BLaER1 treated with 17β-estradiol and CSF1 and Interleukin-3, amounts not matched to agents 10 nM and 100 nM (cell line): ENCODE measurements at regions not wholly inside any gene's neighbourhood (a gene's known extent, or its start where the extent isn't known, plus 50 kb on each side); places are given as distances from the start of the nearest gene placed in this dataset.

Experiments used
- H3K27ac ChIP-seq, 11 experiments: shearing (Covaris generic); formaldehyde crosslinking; 2 replicates each; pipeline ENCODE4 v1.8.1; 2022
- H3K27me3 ChIP-seq, 11 experiments: shearing (Covaris generic); formaldehyde crosslinking; 2 replicates each; pipeline ENCODE4 v1.8.1; 2022
- H3K36me3 ChIP-seq, 11 experiments: shearing (Covaris generic); formaldehyde crosslinking; 2 replicates each; pipeline ENCODE4 v1.8.1; 2022
- H3K4me1 ChIP-seq, 10 experiments: shearing (Covaris generic); formaldehyde crosslinking; 2 replicates each; pipeline ENCODE4 v1.8.1; 2022
- H3K4me2 ChIP-seq, 11 experiments: shearing (Covaris generic); formaldehyde crosslinking; 2 replicates each; pipeline ENCODE4 v1.8.1; 2022
- H3K4me3 ChIP-seq, 10 experiments: shearing (Covaris generic); formaldehyde crosslinking; 2 replicates each; pipeline ENCODE4 v1.8.1; 2022
- H3K9ac ChIP-seq, 11 experiments: shearing (Covaris generic); formaldehyde crosslinking; 2 replicates each; pipeline ENCODE4 v1.8.1; 2022
- H3K9me3 ChIP-seq, 11 experiments: shearing (Covaris generic); formaldehyde crosslinking; replicated peaks in 1 of 11; 2 replicates each; pipeline ENCODE4 v1.8.1; 2022
- H4K20me1 ChIP-seq, 11 experiments: shearing (Covaris generic); formaldehyde crosslinking; 2 replicates each; pipeline ENCODE4 v1.8.1; 2022
- Cebpa-rat ChIP-seq, 11 experiments: shearing (Covaris generic); IDR thresholded peaks; 2 replicates each; pipeline ENCODE4 v1.8.1; 2022

GRCh38 chr2:13986119-13986720 lies 646.3 kb upstream of the LRATD1 start:
- no peaks in the 10 kb centered on the region for H4K20me1 ChIP-seq
- no peak for TF ChIP-seq Cebpa-rat (IDR thresholded peaks at IDR 0.05)
- no peaks in the 10 kb centered on the region for H3K4me1 ChIP-seq

GRCh38 chr2:13996527-13996926 lies 636.0 kb upstream of the LRATD1 start:
- no peak for TF ChIP-seq Cebpa-rat (IDR thresholded peaks at IDR 0.05)
- Histone ChIP-seq H3K4me1 (peaks cover 0 to 15% (median 0%) of the 10 kb centered on the region in 10 experiments; a peak in 3 of 20 replicates), H3K9ac (no peak overlapping the region), H3K4me3 (no peak overlapping the region), H4K20me1 (no peaks in the 10 kb centered on the region), H3K36me3 (no peaks in the 10 kb centered on the region), H3K4me2 (no peak overlapping the region), H3K27me3 (no peaks in the 10 kb centered on the region), H3K9me3 (peaks cover 0 to 8% (median 0%) of the 10 kb centered on the region in 11 experiments; a peak in 1 of 22 replicates), H3K27ac (no peak overlapping the region)

More at GRCh38 chr2:13986119-13986720, 646.3 kb upstream of the LRATD1 start:
- Histone ChIP-seq H3K27me3 (no peaks in the 10 kb centered on the region), H3K9ac (no peak overlapping the region), H3K4me2 (no peak overlapping the region), H3K4me3 (no peak overlapping the region), H3K9me3 (peaks cover 0 to 12% (median 0%) of the 10 kb centered on the region in 11 experiments; a peak in 6 of 22 replicates), H3K27ac (no peak overlapping the region), H3K36me3 (no peaks in the 10 kb centered on the region)

- Histone ChIP-seq H3K4me2 (no peak overlapping the region), H3K4me1 (no peaks in the 10 kb centered on the region), H3K4me3 (no peak overlapping the region), H3K9me3 (peaks cover 0 to 13% (median 8%) of the 10 kb centered on the region in 11 experiments; a peak in 15 of 22 replicates), H3K9ac (no peak overlapping the region), H3K27ac (no peak overlapping the region), H3K36me3 (no peaks in the 10 kb centered on the region), H4K20me1 (no peaks in the 10 kb centered on the region), H3K27me3 (no peaks in the 10 kb centered on the region)
- no peak for TF ChIP-seq Cebpa-rat (IDR thresholded peaks at IDR 0.05)
Observed at GRCh38 chr2:14011190-14011589, 621.3 kb upstream of the LRATD1 start.

DNA sequence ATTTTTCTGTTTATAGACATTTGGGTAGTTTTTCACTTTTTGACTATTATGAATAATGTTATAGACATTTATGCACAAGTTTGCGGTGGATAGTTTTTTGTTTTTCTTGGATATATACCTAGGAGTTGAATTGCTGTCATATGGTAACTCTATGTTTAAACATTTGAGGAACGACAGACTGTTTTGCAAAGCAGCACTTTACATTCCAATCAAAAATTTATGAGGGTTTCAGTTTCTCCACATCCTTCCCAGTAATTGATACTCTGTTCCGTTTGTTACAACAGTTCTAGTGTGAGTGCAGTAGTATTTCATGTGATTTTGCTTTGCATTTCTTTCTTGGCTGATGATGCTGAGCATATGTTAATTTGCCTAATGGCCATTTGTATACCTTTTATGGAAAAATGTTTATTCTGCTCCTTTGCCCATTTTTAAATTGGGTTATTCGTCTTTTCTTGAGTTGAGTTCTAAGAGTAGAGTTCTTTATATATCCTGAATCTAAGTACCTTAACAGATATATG lies 617.3 kb upstream of the LRATD1 start:
- Histone ChIP-seq H3K27me3 (no peaks in the 10 kb centered on the region), H3K27ac (no peak overlapping the region), H3K9ac (no peak overlapping the region), H3K36me3 (no peaks in the 10 kb centered on the region), H3K9me3 (peaks cover 0 to 6% (median under 1%) of the 10 kb centered on the region in 11 experiments; a peak in 9 of 22 replicates), H4K20me1 (no peaks in the 10 kb centered on the region), H3K4me1 (no peaks in the 10 kb centered on the region), H3K4me3 (no peak overlapping the region), H3K4me2 (no peak overlapping the region)
- TF ChIP-seq Cebpa-rat (IDR thresholded peaks at IDR 0.05) = no peak

GRCh38 chr2:14016289-14016955 lies 616.1 kb upstream of the LRATD1 start:
- no peaks in the 10 kb centered on the region for H4K20me1 ChIP-seq
- H3K4me2 ChIP-seq = no peak overlapping the region
- H3K27ac ChIP-seq = no peak overlapping the region
- H3K4me1 ChIP-seq = no peaks in the 10 kb centered on the region
- H3K27me3 ChIP-seq = no peaks in the 10 kb centered on the region
- no peaks in the 10 kb centered on the region for H3K36me3 ChIP-seq
- TF ChIP-seq Cebpa-rat (IDR thresholded peaks at IDR 0.05) = no peak
- H3K9ac ChIP-seq = no peak overlapping the region
- H3K9me3 ChIP-seq = no peaks in the 10 kb centered on the region
- H3K4me3 ChIP-seq = no peak overlapping the region

GRCh38 chr2:14018620-14019019 lies 613.9 kb upstream of the LRATD1 start:
- Histone ChIP-seq H4K20me1 (no peaks in the 10 kb centered on the region), H3K9ac (no peak overlapping the region), H3K4me1 (no peaks in the 10 kb centered on the region), H3K4me2 (no peak overlapping the region), H3K4me3 (no peak overlapping the region), H3K9me3 (no peaks in the 10 kb centered on the region), H3K27ac (no peak overlapping the region), H3K36me3 (no peaks in the 10 kb centered on the region), H3K27me3 (no peaks in the 10 kb centered on the region)
- no peak for TF ChIP-seq Cebpa-rat (IDR thresholded peaks at IDR 0.05)

GRCh38 chr2:14023558-14023957 lies 609.0 kb upstream of the LRATD1 start:
- no peaks in the 10 kb centered on the region for H3K27me3 ChIP-seq
- TF ChIP-seq Cebpa-rat (IDR thresholded peaks at IDR 0.05) = no peak
- H3K4me2 ChIP-seq = no peak overlapping the region
- no peaks in the 10 kb centered on the region for H4K20me1 ChIP-seq
- H3K9ac ChIP-seq = no peak overlapping the region
- no peaks in the 10 kb centered on the region for H3K4me1 ChIP-seq
- H3K9me3 ChIP-seq = no peaks in the 10 kb centered on the region
- H3K4me3 ChIP-seq = no peak overlapping the region
- H3K36me3 ChIP-seq = no peaks in the 10 kb centered on the region
- no peak overlapping the region for H3K27ac ChIP-seq

DNA sequence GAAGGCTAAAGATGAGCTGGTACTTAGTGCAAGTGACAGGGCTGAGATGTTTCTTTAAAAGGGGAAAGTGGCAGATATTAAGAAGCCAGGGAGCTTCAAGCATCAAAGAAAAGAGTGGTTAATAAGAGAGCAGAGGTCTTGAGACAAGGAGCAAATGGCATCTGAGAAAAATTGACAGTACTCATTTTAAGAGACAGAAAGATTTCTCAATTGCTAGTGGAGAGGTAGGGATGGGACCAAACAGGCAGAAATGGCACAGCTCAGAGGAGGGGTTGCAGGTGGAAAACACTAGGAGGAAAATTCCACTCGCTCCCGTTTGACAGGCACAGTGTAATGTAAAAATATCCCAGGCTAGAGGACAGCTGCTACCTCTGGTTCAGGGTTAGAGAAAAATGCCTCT lies 593.4 kb upstream of the LRATD1 start:
- H3K9ac ChIP-seq = no peak overlapping the region
- no peaks in the 10 kb centered on the region for H3K36me3 ChIP-seq
- H3K9me3 ChIP-seq = no peaks in the 10 kb centered on the region
- no peaks in the 10 kb centered on the region for H3K27me3 ChIP-seq
- H3K4me1 ChIP-seq = no peaks in the 10 kb centered on the region
- H3K4me2 ChIP-seq = no peak overlapping the region
- H4K20me1 ChIP-seq = no peaks in the 10 kb centered on the region
- no peak overlapping the region for H3K4me3 ChIP-seq
- H3K27ac ChIP-seq = no peak overlapping the region
- TF ChIP-seq Cebpa-rat (IDR thresholded peaks at IDR 0.05) = no peak

GRCh38 chr2:14047491-14047890 lies 585.0 kb upstream of the LRATD1 start:
- no peak for TF ChIP-seq Cebpa-rat (IDR thresholded peaks at IDR 0.05)
- no peak overlapping the region for H3K9ac ChIP-seq

DNA sequence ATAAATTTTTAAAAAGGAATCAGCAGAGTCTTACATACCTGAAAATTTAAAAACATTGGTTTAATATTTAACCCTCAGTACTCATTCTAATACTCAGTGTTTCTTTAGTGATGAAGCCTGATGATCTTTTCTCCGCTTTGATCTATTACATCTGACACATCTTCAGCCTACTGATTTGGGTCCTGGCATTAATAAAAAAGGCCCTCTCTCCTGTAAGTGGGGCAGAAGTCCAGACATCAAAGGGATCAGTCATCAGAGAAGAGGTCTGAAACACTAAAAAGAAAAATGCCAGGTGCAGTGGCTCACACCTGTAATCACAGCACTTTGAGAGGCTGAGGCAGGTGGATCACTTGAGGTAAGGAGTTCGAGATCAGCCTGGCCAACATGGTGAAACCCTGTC lies 581.1 kb upstream of the LRATD1 start:
- no peak for TF ChIP-seq Cebpa-rat (IDR thresholded peaks at IDR 0.05)
- Histone ChIP-seq H4K20me1 (no peaks in the 10 kb centered on the region), H3K4me2 (no peak overlapping the region)

More at GRCh38 chr2:14047491-14047890, 585.0 kb upstream of the LRATD1 start:
- H4K20me1 ChIP-seq = no peaks in the 10 kb centered on the region
- H3K36me3 ChIP-seq = no peaks in the 10 kb centered on the region
- H3K27me3 ChIP-seq = no peaks in the 10 kb centered on the region
- no peak overlapping the region for H3K4me2 ChIP-seq
- no peak overlapping the region for H3K4me3 ChIP-seq
- no peak overlapping the region for H3K27ac ChIP-seq
- H3K9me3 ChIP-seq = no peaks in the 10 kb centered on the region
- H3K4me1 ChIP-seq = no peaks in the 10 kb centered on the region

More for the DNA sequence above, 581.1 kb upstream of the LRATD1 start:
- H3K9me3 ChIP-seq = no peaks in the 10 kb centered on the region
- H3K4me3 ChIP-seq = no peak overlapping the region
- H3K4me1 ChIP-seq = no peaks in the 10 kb centered on the region
- H3K27ac ChIP-seq = no peak overlapping the region
- H3K9ac ChIP-seq = no peak overlapping the region
- no peaks in the 10 kb centered on the region for H3K27me3 ChIP-seq
- no peaks in the 10 kb centered on the region for H3K36me3 ChIP-seq
